IMR-90 (cell line): ENCODE measurements at regions not wholly inside any gene's neighbourhood (a gene's known extent, or its start where the extent isn't known, plus 50 kb on each side); places are given as distances from the start of the nearest gene placed in this dataset.
A peak's percentile ranks its signal among the peaks of the same experiment; 100 is the strongest.

ENCODE experiments used
- ATAC-seq: fragments of 200-7000 bp; cut with Tn5 transposase; 2 replicates; pipeline ENCODE4 v1.9.1; 2020; ENCODE audit warnings: low read depth, mild to moderate bottlenecking, moderate library complexity
- BruUV-seq: library from RNA; stranded (reverse); fragments of 400-500 nt; replicated peaks from 2 replicates; lab custom pipeline; 2021; lab: Mats Ljungman, UMichigan
- CTCF ChIA-PET: fragments of 300-600 bp; formaldehyde crosslinking; extraction: SDS; loops from one replicate; lab custom pipeline; 2021; ENCODE audit warnings: antibody characterized with exemption; lab: Yijun Ruan, JAX
- POLR2A ChIA-PET: fragments of 300-600 bp; sonication (Branson Sonifier 250); formaldehyde crosslinking; loops from one replicate; lab custom pipeline; 2022; ENCODE audit warnings: antibody characterized with exemption; ENCODE audit not compliant: unreplicated experiment; lab: Charles Lee
- DNase-seq: peaks from one replicate; pipeline ENCODE4 v3.0.0; 2013
- H2AFZ ChIP-seq: replicated peaks from 2 replicates; pipeline ENCODE3; 2013; ENCODE audit warnings: low read length, mild to moderate bottlenecking; ENCODE audit not compliant: poor library complexity
- H2AK5ac ChIP-seq: 2 replicates; pipeline ENCODE4 v1.6.1; 2013; ENCODE audit warnings: low read depth, low read length, inconsistent platforms
- H2AK9ac ChIP-seq: replicated peaks from 2 replicates; pipeline ENCODE3; 2013; ENCODE audit warnings: mild to moderate bottlenecking, low read depth, low read length, moderate library complexity; ENCODE audit not compliant: poor library complexity
- H2BK120ac ChIP-seq: 2 replicates; pipeline ENCODE4 v1.6.1; 2013; ENCODE audit warnings: low read depth, low read length, inconsistent platforms
- H2BK15ac ChIP-seq: 3 replicates; pipeline ENCODE4 v1.6.1; 2013; ENCODE audit warnings: low read depth, low read length, inconsistent platforms
- H2BK20ac ChIP-seq: 2 replicates; pipeline ENCODE4 v1.6.1; 2013; ENCODE audit warnings: low read depth, mild to moderate bottlenecking, inconsistent platforms, low read length, moderate library complexity
- H2BK5ac ChIP-seq: 2 replicates; pipeline ENCODE4 v1.6.1; 2013; ENCODE audit warnings: mild to moderate bottlenecking, low read depth, low read length, inconsistent platforms; ENCODE audit not compliant: poor library complexity, severe bottlenecking
- H3K14ac ChIP-seq: replicated peaks from 2 replicates; pipeline ENCODE4 v1.6.1; 2013; ENCODE audit warnings: low read depth, low read length, inconsistent platforms
- H3K18ac ChIP-seq: 2 replicates; pipeline ENCODE4 v1.6.1; 2013; ENCODE audit warnings: low read depth, low read length, control low read depth
- H3K23ac ChIP-seq: 2 replicates; pipeline ENCODE4 v1.6.1; 2013; ENCODE audit warnings: low read depth, low read length, inconsistent platforms
- H3K27ac ChIP-seq: 2 replicates; pipeline ENCODE4 v1.5.1; 2013; ENCODE audit warnings: mild to moderate bottlenecking, control low read depth, low read length; ENCODE audit not compliant: insufficient read depth
- H3K27me3 ChIP-seq: 2 replicates; pipeline ENCODE4 v1.6.1; 2013; ENCODE audit warnings: low read length; ENCODE audit not compliant: control insufficient read depth, insufficient read depth
- H3K36me3 ChIP-seq: 2 replicates; pipeline ENCODE4 v1.6.1; 2013; ENCODE audit warnings: low read length, mixed read lengths; ENCODE audit not compliant: control insufficient read depth, insufficient read depth
- H3K4ac ChIP-seq: 2 replicates; pipeline ENCODE4 v1.6.1; 2013; ENCODE audit warnings: low read depth, low read length, inconsistent platforms
- H3K4me1 ChIP-seq: 2 replicates; pipeline ENCODE4 v1.6.1; 2013; ENCODE audit warnings: low read length, mixed read lengths; ENCODE audit not compliant: control insufficient read depth, insufficient read depth
- H3K4me2 ChIP-seq: 2 replicates; pipeline ENCODE4 v1.6.1; 2013; ENCODE audit warnings: low read depth, mild to moderate bottlenecking, control low read depth, low read length, moderate library complexity
- H3K4me3 ChIP-seq: 2 replicates; pipeline ENCODE4 v1.5.1; 2013; ENCODE audit warnings: low read depth, mild to moderate bottlenecking, control low read depth, low read length, moderate library complexity; ENCODE audit not compliant: insufficient read depth
- H3K56ac ChIP-seq: 2 replicates; pipeline ENCODE4 v1.6.1; 2013; ENCODE audit warnings: low read length, inconsistent platforms; ENCODE audit not compliant: insufficient read depth; ENCODE audit errors: extremely low read depth
- H3K79me1 ChIP-seq, 2 experiments: 2 replicates each; pipeline ENCODE4 v1.6.1; 2013; ENCODE audit warnings: low read length in 2 of 2, inconsistent platforms in 1 of 2, low read depth in 1 of 2
- H3K9ac ChIP-seq: 2 replicates; pipeline ENCODE4 v1.6.1; 2013; ENCODE audit warnings: low read depth, low read length, control low read depth
- H3K9me1 ChIP-seq: 2 replicates; pipeline ENCODE4 v1.6.1; 2013; ENCODE audit warnings: low read length, inconsistent platforms; ENCODE audit not compliant: insufficient read depth
- H3K9me3 ChIP-seq: 2 replicates; pipeline ENCODE4 v1.6.1; 2013; ENCODE audit warnings: low read length; ENCODE audit not compliant: control insufficient read depth, insufficient read depth
- H4K20me1 ChIP-seq: 2 replicates; pipeline ENCODE4 v1.6.1; 2013; ENCODE audit warnings: low read length, inconsistent platforms; ENCODE audit not compliant: insufficient read depth
- H4K5ac ChIP-seq: 2 replicates; pipeline ENCODE4 v1.6.1; 2013; ENCODE audit warnings: mild to moderate bottlenecking, low read depth, low read length, control low read depth
- H4K8ac ChIP-seq, 2 experiments: 2 replicates each; pipeline ENCODE4 v1.6.1; 2013; ENCODE audit warnings: low read depth in 2 of 2, low read length in 2 of 2, control low read depth in 1 of 2, inconsistent platforms in 1 of 2
- H4K91ac ChIP-seq: 2 replicates; pipeline ENCODE4 v1.6.1; 2013; ENCODE audit warnings: low read depth, low read length, inconsistent platforms; ENCODE audit not compliant: insufficient read depth
- CEBPB ChIP-seq: IDR thresholded peaks from 2 replicates; pipeline ENCODE4 v1.6.1; 2012; ENCODE audit warnings: low read depth, low read length, improper control_type of control experiment
- MAZ ChIP-seq: IDR thresholded peaks from 2 replicates; pipeline ENCODE4 v1.6.1; 2012; ENCODE audit warnings: low read depth, mild to moderate bottlenecking, low read length, improper control_type of control experiment, moderate library complexity, borderline replicate concordance
- WGBS, 2 experiments: methylation state at CpG; one replicate each; pipeline versions ENCODE4 v1.1.5 to v1.1.7; 2013; ENCODE audit warnings: missing lambda C conversion rate in 2 of 2; ENCODE audit not compliant: insufficient read length in 1 of 2; ENCODE audit errors: extremely low coverage in 2 of 2; 5-methylcytosine and 5-hydroxymethylcytosine counted together
- dilution Hi-C: fragments of 300-500 bp; cut with HindIII; formaldehyde crosslinking; loops from one replicate; pipeline ENCODE4 v1.14.3; 2018; ENCODE audit warnings: low sequenced_read_pairs; ENCODE audit not compliant: unreplicated experiment
- in situ Hi-C: fragments of 300-500 bp; cut with MboI; formaldehyde crosslinking; loops from 3 replicates; pipeline ENCODE4 v1.14.3; 2019; ENCODE audit warnings: low sequenced_read_pairs, inconsistent platforms, mixed read lengths
- intact Hi-C: fragments of 100-400 bp; cut with micrococcal nuclease; formaldehyde crosslinking; loops from 2 replicates; pipeline ENCODE4 v1.10.0; 2022

GRCh38 chr9:78620764-78621163, 323.8 kb downstream of the PSAT1 start:
- ATAC-seq (peak; percentile 90), DNase-seq (peak; percentile 88)
- no peak overlapping the region for H3K4me3 ChIP-seq
- no peak overlapping the region for H2BK15ac ChIP-seq
- H3K9ac ChIP-seq: no peak overlapping the region
- no CpG with 5 or more reads among the region's 5 CpGs for WGBS, 2 experiments
- no peak overlapping the region for H4K91ac ChIP-seq
- no peaks in the 10 kb centered on the region for H4K20me1 ChIP-seq
- intact Hi-C loops: no loop called here
- H3K27ac ChIP-seq: no peak overlapping the region
- BruUV-seq: no TSS peak
- dilution Hi-C loops: no loop called here
- ChIA-PET CTCF (no interaction called here), POLR2A (no interaction called here)
- H3K27me3 ChIP-seq: no peaks in the 10 kb centered on the region
- no peaks in the 10 kb centered on the region for H3K36me3 ChIP-seq
- H2BK20ac ChIP-seq: peak overlapping the region; percentile 7; the same call in 1 of the 2 replicates
- H3K4me2 ChIP-seq: peak overlapping the region; percentile 58; the same call in 1 of the 2 replicates
- in situ Hi-C loops: no loop called here
- no peak overlapping the region for H2AK5ac ChIP-seq
- H2BK5ac ChIP-seq: no peak overlapping the region
- H3K18ac ChIP-seq: no peak overlapping the region
- TF ChIP-seq CEBPB: peak; percentile 51; the same call in 1 of the 2 replicates
- no peak for TF ChIP-seq MAZ
- no peak overlapping the region for H3K14ac ChIP-seq
- H3K56ac ChIP-seq: no peak overlapping the region
- peak overlapping the region; percentile 52 for H2BK120ac ChIP-seq
- no peak overlapping the region for H3K23ac ChIP-seq
- H2AFZ ChIP-seq: peak overlapping the region; percentile 44
- H3K79me1 ChIP-seq: no peaks in the 10 kb centered on the region
- peak overlapping the region; percentile 6; the same call in 1 of the 2 replicates for H3K4ac ChIP-seq
- H4K8ac ChIP-seq: peak overlapping the region in 1 of 2 experiments; percentile 10; a peak in 1 of 4 replicates
- H4K5ac ChIP-seq: no peak overlapping the region
- no peaks in the 10 kb centered on the region for H3K9me3 ChIP-seq
- H3K9me1 ChIP-seq: no peaks in the 10 kb centered on the region; the same call in 1 of the 2 replicates
- H2AK9ac ChIP-seq: no peak overlapping the region
- H3K4me1 ChIP-seq: no peaks in the 10 kb centered on the region; the same call in 1 of the 2 replicates
